Endothelial cell (in vitro differentiated cells): ENCODE measurements at regions not wholly inside any gene's neighbourhood (a gene's known extent, or its start where the extent isn't known, plus 50 kb on each side); places are given as distances from the start of the nearest gene placed in this dataset.

Source experiments
- DNase-seq: peaks from one replicate; pipeline ENCODE4 v3.0.0; 2021; ENCODE audit warnings: low spot score
- H3K27ac Mint-ChIP-seq: one replicate; pipeline ENCODE4 v1.8.0; 2021; ENCODE audit warnings: mixed read lengths, inconsistent platforms; ENCODE audit not compliant: unreplicated experiment
- H3K27me3 Mint-ChIP-seq: one replicate; pipeline ENCODE4 v1.8.0; 2021; ENCODE audit warnings: mild to moderate bottlenecking, moderate library complexity, mixed read lengths, inconsistent platforms; ENCODE audit not compliant: unreplicated experiment
- H3K36me3 Mint-ChIP-seq: one replicate; pipeline ENCODE4 v1.8.0; 2021; ENCODE audit warnings: mild to moderate bottlenecking, low read depth, mixed read lengths, inconsistent platforms; ENCODE audit not compliant: unreplicated experiment
- H3K4me1 Mint-ChIP-seq: one replicate; pipeline ENCODE4 v1.8.0; 2021; ENCODE audit warnings: mild to moderate bottlenecking, mixed read lengths, inconsistent platforms; ENCODE audit not compliant: unreplicated experiment
- H3K4me3 Mint-ChIP-seq: one replicate; pipeline ENCODE4 v1.8.0; 2021; ENCODE audit warnings: mild to moderate bottlenecking, mixed read lengths, inconsistent platforms; ENCODE audit not compliant: unreplicated experiment
- H3K9me3 Mint-ChIP-seq: one replicate; pipeline ENCODE4 v1.8.0; 2021; ENCODE audit warnings: mixed read lengths, inconsistent platforms; ENCODE audit not compliant: unreplicated experiment
- CTCF ChIP-seq: fragments of 200-600 bp; sonication (generic); IDR thresholded peaks from one replicate; pipeline ENCODE4 v1.5.0; 2021; ENCODE audit warnings: antibody characterized with exemption; ENCODE audit not compliant: unreplicated experiment

GRCh38 chr6:54613596-54613995 is 233.0 kb upstream of the FAM83B start:
- Mint-ChIP-seq H3K4me1 (no peaks in the 10 kb centered on the region), H3K27ac (no peak overlapping the region), H3K4me3 (no peak overlapping the region), H3K36me3 (no peaks in the 10 kb centered on the region), H3K9me3 (no peaks in the 10 kb centered on the region), H3K27me3 (peaks cover 1% of the 10 kb centered on the region)
- no peak for DNase-seq
- no peak for TF ChIP-seq CTCF

GRCh38 chr6:54614499-54615195 is 231.9 kb upstream of the FAM83B start:
- TF ChIP-seq CTCF = no peak
- H3K36me3 Mint-ChIP-seq = no peaks in the 10 kb centered on the region
- H3K9me3 Mint-ChIP-seq = no peaks in the 10 kb centered on the region
- no peaks in the 10 kb centered on the region for H3K4me1 Mint-ChIP-seq
- H3K27ac Mint-ChIP-seq = no peak overlapping the region
- no peaks in the 10 kb centered on the region for H3K27me3 Mint-ChIP-seq
- DNase-seq = no peak
- H3K4me3 Mint-ChIP-seq = no peak overlapping the region

GRCh38 chr6:54617730-54618129 is 228.8 kb upstream of the FAM83B start:
- Mint-ChIP-seq H3K4me1 (no peaks in the 10 kb centered on the region), H3K27ac (no peak overlapping the region), H3K4me3 (no peak overlapping the region), H3K36me3 (no peaks in the 10 kb centered on the region), H3K27me3 (no peaks in the 10 kb centered on the region), H3K9me3 (no peaks in the 10 kb centered on the region)
- no peak for TF ChIP-seq CTCF
- DNase-seq = no peak

- Mint-ChIP-seq H3K36me3 (no peaks in the 10 kb centered on the region), H3K4me3 (no peak overlapping the region), H3K9me3 (no peaks in the 10 kb centered on the region), H3K27me3 (peaks cover 5% of the 10 kb centered on the region), H3K27ac (no peak overlapping the region), H3K4me1 (no peaks in the 10 kb centered on the region)
- no peak for DNase-seq
- no peak for TF ChIP-seq CTCF
Measured at GRCh38 chr6:54618572-54618971, 228.0 kb upstream of the FAM83B start.

GRCh38 chr6:54619102-54619501 is 227.5 kb upstream of the FAM83B start:
- DNase-seq = no peak
- TF ChIP-seq CTCF = no peak
- H3K9me3 Mint-ChIP-seq = no peaks in the 10 kb centered on the region
- no peaks in the 10 kb centered on the region for H3K4me1 Mint-ChIP-seq
- H3K4me3 Mint-ChIP-seq = no peak overlapping the region
- no peak overlapping the region for H3K27ac Mint-ChIP-seq
- no peaks in the 10 kb centered on the region for H3K36me3 Mint-ChIP-seq
- peaks cover 5% of the 10 kb centered on the region for H3K27me3 Mint-ChIP-seq
